ENCODE measurements at regions not wholly inside any gene's neighbourhood (a gene's known extent, or its start where the extent isn't known, plus 50 kb on each side); places are given as distances from the start of the nearest gene placed in this dataset.

DNA sequence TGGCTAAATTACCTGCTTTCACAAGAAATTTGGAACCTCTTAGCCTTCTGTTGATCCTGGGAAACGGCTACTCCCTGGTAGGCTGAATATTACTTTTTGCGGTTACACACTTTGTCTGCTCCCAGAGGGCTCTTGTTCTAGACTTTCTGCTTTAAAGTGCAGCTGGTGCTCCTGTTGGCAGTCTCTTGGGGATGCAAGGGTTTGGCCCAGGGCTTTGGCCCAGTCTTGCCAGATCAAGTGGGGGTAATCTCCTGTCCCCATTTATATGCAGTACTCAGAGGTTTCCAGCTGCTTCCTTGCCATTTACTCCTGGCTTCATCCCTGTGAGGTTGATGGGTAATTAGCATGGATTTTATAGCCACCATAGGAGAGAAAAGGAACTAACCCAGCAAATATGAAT is 558.2 kb upstream of the MIS18BP1 start:
- no peak for TF ChIP-seq EZH2phosphoT487 (IDR thresholded peaks at IDR 0.05; ENCODE audit: low read depth, severe bottlenecking, unreplicated experiment)
- no peak for TF ChIP-seq CTCF (IDR thresholded peaks at IDR 0.05; ENCODE audit: poor library complexity)
